ENCODE measurements at regions not wholly inside any gene's neighbourhood (a gene's known extent, or its start where the extent isn't known, plus 50 kb on each side); places are given as distances from the start of the nearest gene placed in this dataset.
A peak's percentile ranks its signal among the peaks of the same experiment; 100 is the strongest.

GRCh38 chr1:222995236-222995580 is 147.8 kb downstream of the TLR5 start:
- TF ChIP-seq ZFX (IDR thresholded peaks at IDR 0.05) (no peak), CTCF (conservative IDR thresholded peaks at IDR 0.05) (no peak)
- no peak overlapping the region for H3K27ac ChIP-seq

GRCh38 chr1:222995620-222996309 is 147.3 kb downstream of the TLR5 start:
- no peak overlapping the region for H3K27ac ChIP-seq
- TF ChIP-seq ZFX (IDR thresholded peaks at IDR 0.05) (no peak), CTCF (conservative IDR thresholded peaks at IDR 0.05) (no peak)

- TF ChIP-seq ZFX (IDR thresholded peaks at IDR 0.05) (no peak), CTCF (conservative IDR thresholded peaks at IDR 0.05) (no peak)
Observed at GRCh38 chr1:222996310-222996975, 146.6 kb downstream of the TLR5 start.

GRCh38 chr1:223000632-223001031 is 142.4 kb downstream of the TLR5 start:
- no peak overlapping the region for H3K27ac ChIP-seq
- TF ChIP-seq ZFX (IDR thresholded peaks at IDR 0.05) (no peak), CTCF (conservative IDR thresholded peaks at IDR 0.05) (no peak)

More at GRCh38 chr1:222996310-222996975, 146.6 kb downstream of the TLR5 start:
- no peak overlapping the region for H3K27ac ChIP-seq

GRCh38 chr1:223001653-223002634 is 141.1 kb downstream of the TLR5 start:
- TF ChIP-seq CTCF (conservative IDR thresholded peaks at IDR 0.05) = peak; percentile 32
- no peak for TF ChIP-seq ZFX (IDR thresholded peaks at IDR 0.05)
- no peak overlapping the region for H3K27ac ChIP-seq

GRCh38 chr1:223003549-223003948 is 139.5 kb downstream of the TLR5 start:
- H3K27ac ChIP-seq = no peak overlapping the region
- TF ChIP-seq CTCF (conservative IDR thresholded peaks at IDR 0.05) (no peak), ZFX (IDR thresholded peaks at IDR 0.05) (no peak)
